GM18508 (cell line): ENCODE measurements at regions not wholly inside any gene's neighbourhood (a gene's known extent, or its start where the extent isn't known, plus 50 kb on each side); places are given as distances from the start of the nearest gene placed in this dataset.
"Not testable (repeated sequence)": the region's sequence is repeated elsewhere in the genome, so short reads cannot be mapped to it uniquely, and the experiment has no call there.

Source experiments
- ATAC-seq: cut with Tn5 transposase; IDR thresholded peaks from one replicate; pipeline ENCODE4 v1.9.1; 2021; ENCODE audit warnings: moderate number of reproducible peaks; ENCODE audit not compliant: insufficient read depth, unreplicated experiment

GRCh38 chr17:70947636-70948565 lies 778.6 kb downstream of the KCNJ2 start:
- no peak for ATAC-seq

- not testable (repeated sequence) for ATAC-seq
Observed at GRCh38 chr17:70953140-70953539, 783.8 kb downstream of the KCNJ2 start.

- ATAC-seq, result no peak
Observed at GRCh38 chr17:70955441-70955840, 786.1 kb downstream of the KCNJ2 start.

GRCh38 chr17:70956726-70957125 lies 787.4 kb downstream of the KCNJ2 start:
- no peak for ATAC-seq

- no peak for ATAC-seq
Observed at GRCh38 chr17:70961341-70961740, 792.0 kb downstream of the KCNJ2 start.

- no peak for ATAC-seq
Observed at GRCh38 chr17:70968302-70968701, 799.0 kb downstream of the KCNJ2 start.

- ATAC-seq, result no peak
Observed at GRCh38 chr17:70969521-70970034, 800.2 kb downstream of the KCNJ2 start.

- no peak for ATAC-seq
Observed at GRCh38 chr17:70976447-70976846, 807.1 kb downstream of the KCNJ2 start.

- no peak for ATAC-seq
Observed at GRCh38 chr17:70984873-70985272, 815.5 kb downstream of the KCNJ2 start.

GRCh38 chr17:70987867-70988340 lies 818.6 kb downstream of the KCNJ2 start:
- peak; percentile 84 for ATAC-seq

- no peak for ATAC-seq
Observed at GRCh38 chr17:70988622-70989021, 819.3 kb downstream of the KCNJ2 start.

- ATAC-seq, result no peak
Observed at GRCh38 chr17:70989280-70989679, 819.9 kb downstream of the KCNJ2 start.

GRCh38 chr17:70994194-70994593 lies 824.9 kb downstream of the KCNJ2 start:
- no peak for ATAC-seq

- ATAC-seq, result no peak
Observed at GRCh38 chr17:70995997-70996396, 826.7 kb downstream of the KCNJ2 start.

- no peak for ATAC-seq
Observed at GRCh38 chr17:71003736-71004135, 834.4 kb downstream of the KCNJ2 start.

GRCh38 chr17:71004413-71004812 lies 835.1 kb downstream of the KCNJ2 start:
- no peak for ATAC-seq

GRCh38 chr17:71011391-71011790 lies 842.1 kb downstream of the KCNJ2 start:
- ATAC-seq, result no peak

GRCh38 chr17:71019699-71020098 lies 850.4 kb downstream of the KCNJ2 start:
- no peak for ATAC-seq

- no peak for ATAC-seq
Observed at GRCh38 chr17:71022758-71023157, 853.4 kb downstream of the KCNJ2 start.

- ATAC-seq, result no peak
Observed at GRCh38 chr17:71023249-71024030, 854.1 kb downstream of the KCNJ2 start.

- ATAC-seq, result no peak
Observed at GRCh38 chr17:71024172-71024571, 854.8 kb downstream of the KCNJ2 start.
